ENCODE measurements at regions not wholly inside any gene's neighbourhood (a gene's known extent, or its start where the extent isn't known, plus 50 kb on each side); places are given as distances from the start of the nearest gene placed in this dataset.

DNA sequence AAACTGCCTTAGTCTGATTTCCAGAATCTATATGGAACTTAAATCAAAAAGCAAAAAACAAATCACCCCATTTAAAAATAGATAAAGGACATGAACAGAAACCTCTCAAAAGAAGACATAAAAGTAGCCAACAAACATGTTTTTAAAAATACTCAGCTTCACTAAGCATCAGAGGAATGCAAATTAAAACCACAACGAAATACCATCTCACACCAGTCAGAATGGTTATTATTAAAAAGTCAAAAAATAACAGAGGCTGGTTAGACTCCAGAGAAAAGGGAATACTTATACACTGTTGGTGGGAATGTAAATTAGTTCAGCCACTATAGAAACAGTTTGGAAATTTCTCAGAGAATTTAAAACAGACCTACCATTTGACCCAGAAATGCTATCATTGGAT lies 367.9 kb downstream of the ZIC4 start:
- TF ChIP-seq, protein P1, sequence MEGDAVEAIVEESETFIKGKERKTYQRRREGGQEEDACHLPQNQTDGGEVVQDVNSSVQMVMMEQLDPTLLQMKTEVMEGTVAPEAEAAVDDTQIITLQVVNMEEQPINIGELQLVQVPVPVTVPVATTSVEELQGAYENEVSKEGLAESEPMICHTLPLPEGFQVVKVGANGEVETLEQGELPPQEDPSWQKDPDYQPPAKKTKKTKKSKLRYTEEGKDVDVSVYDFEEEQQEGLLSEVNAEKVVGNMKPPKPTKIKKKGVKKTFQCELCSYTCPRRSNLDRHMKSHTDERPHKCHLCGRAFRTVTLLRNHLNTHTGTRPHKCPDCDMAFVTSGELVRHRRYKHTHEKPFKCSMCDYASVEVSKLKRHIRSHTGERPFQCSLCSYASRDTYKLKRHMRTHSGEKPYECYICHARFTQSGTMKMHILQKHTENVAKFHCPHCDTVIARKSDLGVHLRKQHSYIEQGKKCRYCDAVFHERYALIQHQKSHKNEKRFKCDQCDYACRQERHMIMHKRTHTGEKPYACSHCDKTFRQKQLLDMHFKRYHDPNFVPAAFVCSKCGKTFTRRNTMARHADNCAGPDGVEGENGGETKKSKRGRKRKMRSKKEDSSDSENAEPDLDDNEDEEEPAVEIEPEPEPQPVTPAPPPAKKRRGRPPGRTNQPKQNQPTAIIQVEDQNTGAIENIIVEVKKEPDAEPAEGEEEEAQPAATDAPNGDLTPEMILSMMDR (IDR thresholded peaks at IDR 0.05; ENCODE audit: low read depth, low read length, poor library complexity, severe bottlenecking): no peak
- no peak for TF ChIP-seq EZH2phosphoT487 (IDR thresholded peaks at IDR 0.05; ENCODE audit: borderline replicate concordance, low read length)

All from DOHH2 (cell line).